ENCODE measurements at regions not wholly inside any gene's neighbourhood (a gene's known extent, or its start where the extent isn't known, plus 50 kb on each side); places are given as distances from the start of the nearest gene placed in this dataset.
"Not testable (repeated sequence)": the region's sequence is repeated elsewhere in the genome, so short reads cannot be mapped to it uniquely, and the experiment has no call there.

GRCh38 chr4:130025701-130026100, 929.7 kb downstream of the C4orf33 start:
- no peak for DNase-seq

- DNase-seq = no peak
These were observed 930.2 kb downstream of the C4orf33 start for GRCh38 chr4:130026185-130026584.

GRCh38 chr4:130027973-130028372, 932.0 kb downstream of the C4orf33 start:
- no peak for DNase-seq

- DNase-seq = no peak
These were observed 932.6 kb downstream of the C4orf33 start for GRCh38 chr4:130028552-130028951.

- no peak for DNase-seq
These were observed 933.5 kb downstream of the C4orf33 start for GRCh38 chr4:130029442-130029841.

GRCh38 chr4:130031858-130032257, 935.9 kb downstream of the C4orf33 start:
- no peak for DNase-seq

- not testable (repeated sequence) for DNase-seq
These were observed 937.7 kb downstream of the C4orf33 start for GRCh38 chr4:130033657-130034056.

- DNase-seq = no peak
These were observed 938.9 kb downstream of the C4orf33 start for GRCh38 chr4:130034876-130035275.

- DNase-seq = no peak
These were observed 939.4 kb downstream of the C4orf33 start for GRCh38 chr4:130035391-130035790.

GRCh38 chr4:130037866-130038265, 941.9 kb downstream of the C4orf33 start:
- not testable (repeated sequence) for DNase-seq

GRCh38 chr4:130038540-130038939, 942.6 kb downstream of the C4orf33 start:
- DNase-seq = not testable (repeated sequence)

GRCh38 chr4:130043732-130044160, 947.8 kb downstream of the C4orf33 start:
- no peak for DNase-seq

- DNase-seq = no peak
These were observed 949.0 kb downstream of the C4orf33 start for GRCh38 chr4:130044788-130045531.

GRCh38 chr4:130053723-130054122, 957.8 kb downstream of the C4orf33 start:
- DNase-seq = no peak

GRCh38 chr4:130054908-130055307, 959.0 kb downstream of the C4orf33 start:
- DNase-seq = no peak

GRCh38 chr4:130056286-130056685, 960.3 kb downstream of the C4orf33 start:
- DNase-seq = no peak

GRCh38 chr4:130064471-130064870, 968.5 kb downstream of the C4orf33 start:
- no peak for DNase-seq

- no peak for DNase-seq
These were observed 971.5 kb downstream of the C4orf33 start for GRCh38 chr4:130067419-130067818.

GRCh38 chr4:130068072-130068471, 972.1 kb downstream of the C4orf33 start:
- no peak for DNase-seq

- DNase-seq = no peak
These were observed 975.8 kb downstream of the C4orf33 start for GRCh38 chr4:130071746-130072145.

- DNase-seq = no peak
These were observed 977.3 kb downstream of the C4orf33 start for GRCh38 chr4:130073145-130073790.

- DNase-seq = no peak
These were observed 978.1 kb downstream of the C4orf33 start for GRCh38 chr4:130074096-130074495.

- DNase-seq = no peak
These were observed 981.3 kb downstream of the C4orf33 start for GRCh38 chr4:130077275-130077674.

GRCh38 chr4:130079027-130079426, 983.1 kb downstream of the C4orf33 start:
- DNase-seq = not testable (repeated sequence)
